ENCODE measurements at regions not wholly inside any gene's neighbourhood (a gene's known extent, or its start where the extent isn't known, plus 50 kb on each side); places are given as distances from the start of the nearest gene placed in this dataset.

- no peak for DNase-seq (ENCODE audit: low read depth)
These were observed 325.0 kb downstream of the ZSWIM6 start for GRCh38 chr5:61657010-61657409.

GRCh38 chr5:61657686-61658085 lies 325.6 kb downstream of the ZSWIM6 start:
- no peak for TF ChIP-seq CTCF (IDR thresholded peaks at IDR 0.05; ENCODE audit: control insufficient read depth, extremely low read depth, insufficient read depth)
- no peak for DNase-seq (ENCODE audit: low read depth)
- no peak overlapping the region for H3K4me3 ChIP-seq (ENCODE audit: low read depth, low read length)

More at GRCh38 chr5:61657010-61657409, 325.0 kb downstream of the ZSWIM6 start:
- no peak for TF ChIP-seq CTCF (IDR thresholded peaks at IDR 0.05; ENCODE audit: control insufficient read depth, extremely low read depth, insufficient read depth)
- H3K4me3 ChIP-seq (ENCODE audit: low read depth, low read length), result no peak overlapping the region

GRCh38 chr5:61658592-61659008 lies 326.5 kb downstream of the ZSWIM6 start:
- H3K4me3 ChIP-seq (ENCODE audit: low read depth, low read length), result no peak overlapping the region
- peak; percentile 19 for DNase-seq (ENCODE audit: low read depth)
- TF ChIP-seq CTCF (IDR thresholded peaks at IDR 0.05; ENCODE audit: control insufficient read depth, extremely low read depth, insufficient read depth), result peak; percentile 97

DNA sequence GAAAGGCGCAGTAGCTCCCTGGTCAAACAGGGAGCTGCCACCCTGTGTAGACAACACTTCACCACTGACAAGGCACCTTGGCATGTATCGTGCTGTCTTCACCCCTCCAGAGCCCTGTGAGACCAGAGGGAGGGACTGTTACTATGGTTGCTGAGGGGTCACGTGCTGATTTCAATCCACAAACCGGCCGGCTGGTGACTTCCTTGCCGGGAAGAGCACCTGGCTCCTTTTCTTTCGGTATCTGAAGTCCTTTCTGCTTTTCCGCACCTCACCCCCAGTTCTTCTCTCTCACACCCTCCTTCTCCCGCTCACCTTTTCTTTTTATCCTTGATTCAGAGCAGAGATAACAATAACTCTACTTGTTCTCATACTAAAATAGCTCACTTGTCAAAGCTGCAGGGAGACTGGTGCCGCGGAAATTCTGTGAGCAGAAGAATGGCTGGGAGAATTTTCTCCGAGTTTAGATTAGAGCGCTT lies 327.2 kb downstream of the ZSWIM6 start:
- H3K4me3 ChIP-seq (ENCODE audit: low read depth, low read length), result no peak overlapping the region
- TF ChIP-seq CTCF (IDR thresholded peaks at IDR 0.05; ENCODE audit: control insufficient read depth, extremely low read depth, insufficient read depth), result no peak
- no peak for DNase-seq (ENCODE audit: low read depth)

- DNase-seq (ENCODE audit: low read depth), result no peak
- no peak overlapping the region for H3K4me3 ChIP-seq (ENCODE audit: low read depth, low read length)
- no peak for TF ChIP-seq CTCF (IDR thresholded peaks at IDR 0.05; ENCODE audit: control insufficient read depth, extremely low read depth, insufficient read depth)
These were observed 330.6 kb downstream of the ZSWIM6 start for GRCh38 chr5:61662670-61663069.

DNA sequence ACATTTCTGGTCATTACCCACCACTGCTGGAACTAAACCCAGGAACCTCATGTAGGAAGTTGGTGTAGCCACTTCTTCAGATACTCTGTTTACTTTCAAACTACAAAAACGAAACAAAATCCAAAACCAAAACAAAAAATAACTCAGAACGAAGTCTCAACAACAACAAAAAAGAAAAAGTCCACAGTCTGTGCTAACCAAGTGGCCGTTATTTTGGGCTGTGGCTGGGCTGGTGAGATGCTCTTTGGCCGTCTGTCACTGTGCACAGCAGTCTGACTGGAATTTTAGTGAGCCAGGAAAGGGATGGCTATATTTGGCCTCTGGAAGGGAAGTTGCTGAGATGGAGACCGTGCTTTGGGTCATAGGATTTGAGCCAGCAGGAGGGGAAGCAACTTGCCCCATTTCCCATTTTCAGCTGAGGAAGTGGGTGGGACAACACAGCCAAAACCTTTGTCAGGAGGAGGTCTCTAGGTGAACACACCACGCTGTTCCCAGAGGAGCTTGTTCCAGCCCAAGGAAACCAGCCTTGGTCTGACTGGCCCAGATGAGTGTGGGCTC lies 334.1 kb downstream of the ZSWIM6 start:
- no peak for TF ChIP-seq CTCF (IDR thresholded peaks at IDR 0.05; ENCODE audit: control insufficient read depth, extremely low read depth, insufficient read depth)
- DNase-seq (ENCODE audit: low read depth), result no peak
- no peak overlapping the region for H3K4me3 ChIP-seq (ENCODE audit: low read depth, low read length)

Data from LNCaP clone FGC (cell line).